Upper lobe of left lung (tissue), 4 donors: ENCODE measurements at regions not wholly inside any gene's neighbourhood (a gene's known extent, or its start where the extent isn't known, plus 50 kb on each side); places are given as distances from the start of the nearest gene placed in this dataset.

ENCODE experiments used
- CTCF ChIP-seq, 6 experiments: fragments of 450-650 bp in 4 of 6; fragments of 200-600 bp in 2 of 6; sonication (generic) in 2 of 6; IDR thresholded peaks; one replicate each; pipeline ENCODE4 v1.5.1; 2016 to 2019; ENCODE audit warnings: antibody characterized with exemption in 6 of 6
- POLR2A ChIP-seq, 4 donors: fragments of 450-650 bp; IDR thresholded peaks; one replicate each; pipeline ENCODE4 v1.5.1; 2016 to 2017; ENCODE audit warnings: antibody characterized with exemption in 4 of 4, mild to moderate bottlenecking in 2 of 4
- POLR2AphosphoS5 ChIP-seq, 2 donors: sonication (generic); formaldehyde crosslinking; IDR thresholded peaks; one replicate each; pipeline ENCODE4 v1.5.1; 2017; ENCODE audit warnings: antibody characterized with exemption in 2 of 2

GRCh38 chr5:27830546-27830945 lies 792.2 kb upstream of the CDH9 start:
- TF ChIP-seq CTCF (IDR thresholded peaks at IDR 0.05) (no peak), POLR2A (IDR thresholded peaks at IDR 0.05) (no peak), POLR2AphosphoS5 (IDR thresholded peaks at IDR 0.05) (no peak)
